ENCODE measurements at regions not wholly inside any gene's neighbourhood (a gene's known extent, or its start where the extent isn't known, plus 50 kb on each side); places are given as distances from the start of the nearest gene placed in this dataset.

- TF ChIP-seq EZH2phosphoT487 (IDR thresholded peaks at IDR 0.05; ENCODE audit: borderline replicate concordance, low read depth, low read length) (no peak), CTCF (conservative IDR thresholded peaks at IDR 0.05; ENCODE audit: low read length) (no peak)
Observed at GRCh38 chr1:208910161-208910560, 666.0 kb upstream of the PLXNA2 start.
